HuH-7 (cell line): ENCODE measurements at regions not wholly inside any gene's neighbourhood (a gene's known extent, or its start where the extent isn't known, plus 50 kb on each side); places are given as distances from the start of the nearest gene placed in this dataset.
"Not testable (repeated sequence)": the region's sequence is repeated elsewhere in the genome, so short reads cannot be mapped to it uniquely, and the experiment has no call there.

Experiments
- DNase-seq: peaks from one replicate; pipeline ENCODE4 v3.0.0; 2011; ENCODE audit warnings: low spot score

DNA sequence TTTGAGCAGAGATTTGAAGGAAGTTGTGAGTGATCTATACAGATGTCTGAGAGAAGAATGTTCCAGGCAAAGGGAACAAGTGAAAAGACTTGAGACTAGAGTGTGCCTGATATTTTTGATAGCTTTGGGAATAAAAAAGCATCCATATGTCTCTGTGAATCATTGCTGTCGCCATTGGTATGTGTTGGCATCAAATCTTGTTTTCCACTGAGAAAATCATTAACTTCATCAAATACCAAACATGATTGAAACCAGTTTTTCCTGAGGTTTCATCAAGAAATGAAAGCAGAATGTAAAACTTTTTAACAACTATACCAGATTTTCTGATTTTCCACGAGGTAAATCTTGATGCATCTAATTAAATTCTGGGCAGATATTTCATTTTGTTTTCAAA, 862.6 kb downstream of the DIAPH3 start:
- DNase-seq: no peak

DNA sequence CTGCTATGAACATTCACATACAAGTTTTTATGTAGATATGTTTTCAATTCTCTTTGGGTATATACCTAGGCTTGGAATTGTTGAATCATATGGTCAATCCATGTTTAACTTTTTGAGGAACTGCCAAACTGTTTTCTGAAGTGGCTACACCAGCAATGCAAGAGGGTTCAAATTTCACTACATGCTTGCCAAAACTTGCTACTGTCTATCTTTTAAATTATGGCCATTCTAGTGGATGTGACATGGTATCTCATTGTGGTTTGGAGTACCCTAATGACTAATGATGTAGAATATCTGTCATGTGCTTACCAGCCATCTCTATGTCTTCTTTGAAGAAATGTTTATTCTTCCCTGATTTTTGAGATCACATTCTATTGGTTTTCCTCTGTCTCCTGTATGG, 860.3 kb downstream of the DIAPH3 start:
- DNase-seq: no peak

DNA sequence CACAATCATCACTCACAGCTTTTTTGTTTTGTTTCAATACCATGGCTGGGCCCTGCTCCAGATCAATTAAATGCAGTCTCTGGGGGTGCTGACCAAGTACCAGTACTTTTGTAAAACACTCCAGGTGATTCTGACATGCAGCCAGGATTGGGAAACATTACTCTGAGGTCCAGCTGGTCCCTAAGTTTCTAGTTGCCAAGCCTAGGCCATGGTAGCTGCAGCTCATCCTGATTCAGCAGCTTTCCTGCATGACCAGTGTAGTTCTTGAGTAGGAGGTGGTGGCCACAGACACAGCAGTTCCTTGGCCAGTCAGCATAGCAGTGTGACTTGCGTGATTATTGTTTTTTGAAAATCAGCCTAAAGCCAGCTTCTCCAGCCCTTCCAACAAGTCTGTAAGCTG, 859.1 kb downstream of the DIAPH3 start:
- DNase-seq: no peak

DNA sequence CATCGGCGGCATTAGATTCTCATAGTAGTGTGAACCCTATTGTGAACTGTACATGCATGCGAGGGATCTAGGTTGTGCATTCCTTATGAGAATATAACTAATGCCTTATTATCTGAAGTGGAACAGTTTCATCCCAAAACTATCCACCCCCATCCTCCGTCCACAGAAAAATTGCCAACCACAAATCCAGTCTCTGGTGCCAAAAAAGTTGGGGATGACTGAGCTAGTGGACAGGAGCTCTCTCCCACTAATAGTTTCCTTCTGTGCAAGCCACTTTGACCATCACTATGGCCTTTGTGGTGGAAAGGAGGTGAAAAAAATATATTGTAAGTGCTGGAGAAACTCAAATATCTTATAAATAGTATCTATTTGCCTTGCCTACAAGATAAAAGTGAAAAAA, 857.8 kb downstream of the DIAPH3 start:
- no peak for DNase-seq

DNA sequence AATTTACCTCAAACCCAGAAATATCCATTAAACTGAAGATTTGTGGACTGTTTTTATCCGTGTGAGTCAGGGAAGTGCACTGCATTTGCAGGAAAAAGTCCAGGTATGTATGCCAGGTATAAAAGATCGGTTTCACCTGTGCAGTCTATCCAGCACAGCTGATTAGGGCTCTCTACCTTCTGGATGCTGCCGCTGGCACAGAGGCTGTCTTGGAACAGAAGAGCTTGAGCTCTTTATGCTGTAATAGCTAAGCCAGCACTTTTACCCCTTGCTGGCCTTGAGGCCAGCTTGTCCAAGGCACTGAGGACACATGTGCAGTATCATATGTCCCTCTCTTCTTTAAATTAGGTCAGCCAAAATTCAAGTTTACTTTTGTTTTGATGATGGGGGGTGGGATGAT, 851.0 kb downstream of the DIAPH3 start:
- no peak for DNase-seq

DNA sequence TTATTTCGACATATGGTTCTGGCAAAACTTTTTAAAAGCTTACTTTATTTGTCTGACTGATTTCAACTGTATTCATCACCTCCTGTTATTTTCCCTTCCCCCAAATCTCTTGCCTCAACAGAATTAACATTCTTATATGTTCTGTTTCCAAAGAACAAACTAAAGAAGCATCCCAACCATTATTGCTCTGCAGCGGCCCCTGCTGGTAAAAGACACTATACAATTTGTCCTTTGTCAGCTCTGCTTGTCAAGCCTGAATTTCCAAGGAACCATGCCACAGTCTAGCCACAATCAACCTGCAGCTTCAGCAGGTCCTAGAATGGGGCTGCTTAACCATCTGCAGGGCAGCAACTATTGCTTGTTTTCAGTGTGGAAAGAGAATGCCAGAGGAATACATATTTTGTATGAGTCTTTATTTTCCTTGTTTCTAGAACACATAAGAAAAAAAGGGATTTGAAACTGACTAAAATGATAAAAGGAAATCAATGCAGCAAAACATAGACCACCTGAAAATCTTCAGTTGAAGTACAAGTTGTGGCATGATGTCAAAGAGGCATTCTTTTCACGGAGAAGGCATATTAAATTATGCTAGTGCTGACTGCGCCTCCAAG, 845.3 kb downstream of the DIAPH3 start:
- DNase-seq: peak; percentile 10

DNA sequence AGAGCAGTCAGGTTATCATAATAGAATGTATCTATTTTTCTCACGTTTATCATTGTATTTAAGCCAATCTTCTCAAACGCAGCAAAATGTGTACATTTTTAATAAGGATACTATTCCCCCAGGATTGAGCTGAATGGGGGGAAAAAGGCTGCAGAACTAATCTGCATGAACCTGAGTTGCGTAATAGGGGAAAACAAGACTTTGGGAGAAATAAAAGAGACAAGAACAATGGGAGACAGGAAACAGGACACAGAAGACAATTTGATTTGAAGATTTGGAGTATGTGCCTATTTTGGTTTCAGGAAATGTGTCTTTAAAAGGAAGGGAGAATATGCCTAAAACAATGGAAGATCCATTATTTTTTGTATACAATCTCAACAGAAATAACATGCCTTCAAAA, 844.5 kb downstream of the DIAPH3 start:
- no peak for DNase-seq

DNA sequence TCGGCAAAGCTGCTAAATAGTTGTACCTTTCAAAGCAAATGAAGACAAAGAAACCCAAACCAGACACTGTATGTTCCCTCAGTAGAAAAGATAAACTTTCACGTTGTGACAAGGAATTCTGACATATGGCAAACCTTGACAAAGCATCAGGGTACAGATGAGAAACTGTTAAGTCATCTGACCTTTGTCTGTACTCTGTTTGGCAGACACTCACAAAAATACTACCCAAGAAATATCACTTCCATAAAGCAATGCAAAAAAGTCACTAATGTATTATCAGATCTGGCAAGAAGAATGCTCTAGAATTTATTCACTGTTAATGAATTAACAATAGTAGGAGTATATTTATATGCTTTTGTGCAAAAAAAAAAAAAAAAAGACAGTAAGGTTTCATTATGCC, 843.7 kb downstream of the DIAPH3 start:
- DNase-seq: no peak

DNA sequence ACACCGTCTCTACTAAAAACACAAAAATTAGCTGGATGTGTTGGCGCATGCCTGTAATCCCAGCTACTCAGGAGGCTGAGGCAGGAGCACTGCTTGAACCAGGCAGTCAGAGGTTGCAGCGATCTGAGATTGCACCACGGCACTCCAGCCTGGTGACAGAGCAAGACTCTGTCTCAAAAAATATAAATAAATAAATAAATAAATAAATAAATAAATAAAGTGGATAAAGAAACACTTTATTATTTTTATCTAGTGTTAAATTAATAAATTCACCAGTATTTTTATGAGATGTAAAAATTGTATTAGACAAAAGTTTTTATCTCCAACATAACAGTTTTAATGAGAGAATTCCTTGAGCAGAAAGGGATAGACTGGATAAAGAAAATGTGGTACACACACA, 839.3 kb downstream of the DIAPH3 start:
- not testable (repeated sequence) for DNase-seq

DNA sequence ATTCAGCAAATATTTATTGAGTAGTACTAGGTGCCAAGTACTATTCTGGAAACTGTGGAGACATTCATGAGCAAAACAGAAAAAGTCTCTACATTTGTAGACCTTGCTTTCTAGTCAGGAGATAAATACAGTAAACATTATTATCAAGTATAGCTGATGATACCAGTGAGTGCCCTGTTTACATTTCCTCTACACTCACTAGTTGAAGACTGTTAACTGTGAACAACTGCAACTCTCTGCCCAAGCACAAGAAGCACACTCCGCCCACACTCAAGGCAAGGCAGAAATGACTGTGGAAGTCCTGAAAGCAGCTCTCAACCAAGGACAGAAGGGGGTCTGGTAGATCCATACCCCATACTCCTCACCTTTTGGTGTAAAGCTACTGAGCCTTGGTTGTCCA, 837.0 kb downstream of the DIAPH3 start:
- DNase-seq: no peak

DNA sequence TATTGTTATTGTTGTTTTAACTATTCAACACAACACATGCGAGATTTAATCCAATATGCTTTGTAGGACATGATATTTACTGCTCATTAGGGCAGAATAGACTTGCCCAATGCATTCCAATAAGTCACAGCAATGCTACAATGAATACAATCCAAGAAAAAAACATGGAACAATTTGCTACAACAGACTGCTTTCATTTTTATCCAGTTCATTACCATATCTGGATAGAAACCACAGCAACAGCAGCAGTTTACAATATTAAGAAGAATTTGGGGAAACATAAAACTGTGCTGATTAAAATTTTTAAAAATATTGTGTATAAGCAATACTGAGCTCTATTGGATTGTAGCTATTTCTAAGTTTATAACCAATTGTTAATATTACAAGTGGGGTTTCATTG, 833.0 kb downstream of the DIAPH3 start:
- no peak for DNase-seq

DNA sequence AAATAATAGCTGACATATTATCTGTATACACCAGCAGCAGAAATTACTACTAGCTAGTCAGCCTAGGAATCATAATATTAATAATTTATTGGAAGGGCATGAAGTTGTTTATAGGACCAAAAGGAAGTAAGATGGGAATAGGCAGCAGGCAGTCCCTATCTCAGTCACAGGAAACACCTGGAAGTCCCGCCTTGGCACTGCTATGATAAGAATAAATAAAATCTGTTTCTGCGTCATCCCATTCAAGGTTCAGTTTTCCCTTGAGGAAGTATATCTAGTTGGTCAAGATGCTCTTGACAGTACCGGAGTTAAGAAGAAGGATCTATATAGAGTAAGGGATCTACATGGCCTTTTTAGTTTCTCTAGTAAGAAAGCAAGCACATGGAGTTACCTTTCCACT, 830.8 kb downstream of the DIAPH3 start:
- no peak for DNase-seq

DNA sequence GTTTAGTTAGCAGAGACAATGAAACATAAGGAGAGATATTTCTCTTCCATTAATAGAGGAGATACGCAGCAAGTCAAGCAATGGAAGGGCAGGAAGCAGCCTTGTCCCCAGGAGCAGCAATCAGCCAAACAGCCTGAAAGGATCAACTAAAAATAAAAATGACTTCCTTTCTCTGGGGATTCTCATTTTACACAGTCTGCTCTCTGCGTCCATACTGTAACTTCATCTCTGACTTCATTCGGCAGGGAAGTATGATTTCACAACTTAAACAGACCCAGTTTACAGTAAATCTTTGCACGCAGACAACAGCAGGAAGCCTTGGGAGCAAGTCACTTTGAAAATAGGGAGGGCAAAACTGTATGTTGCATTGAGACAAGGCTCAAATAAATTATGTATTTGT, 826.7 kb downstream of the DIAPH3 start:
- DNase-seq: no peak

DNA sequence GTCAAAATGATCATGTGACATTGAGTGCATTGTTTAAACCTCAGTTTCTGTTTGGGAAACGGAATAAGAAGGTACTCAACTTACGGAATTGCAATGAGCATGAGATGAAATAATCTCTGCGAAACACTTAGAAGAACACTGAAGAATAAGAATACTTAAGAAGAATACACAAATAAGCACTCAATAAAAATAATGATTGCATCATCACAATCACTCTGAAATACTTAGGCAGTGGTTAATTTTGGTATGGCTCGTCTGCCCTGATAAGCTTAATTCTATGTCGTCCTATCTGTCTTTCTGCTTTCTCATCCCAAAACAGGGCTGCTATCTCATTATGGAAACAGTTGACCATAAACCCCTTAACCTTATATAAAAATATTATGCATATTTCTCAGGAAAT, 823.6 kb downstream of the DIAPH3 start:
- no peak for DNase-seq

DNA sequence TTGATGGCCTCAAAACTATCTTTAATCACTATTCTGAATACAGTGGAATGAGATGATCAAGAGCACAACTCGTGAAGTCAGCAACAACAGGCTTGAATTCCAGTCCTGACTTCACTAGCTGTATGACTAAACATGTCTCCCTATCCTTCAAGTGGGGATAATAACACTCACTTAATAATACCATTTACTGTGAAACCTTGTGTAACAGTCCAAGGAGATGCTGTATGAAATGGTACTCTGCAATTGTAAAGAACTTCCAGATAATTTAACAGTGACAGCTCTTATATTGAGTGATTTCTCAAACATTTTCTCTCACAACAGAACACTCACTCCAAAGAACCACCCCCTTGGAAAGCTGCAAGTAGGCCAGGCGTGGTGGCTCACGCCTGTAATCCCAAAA, 823.1 kb downstream of the DIAPH3 start:
- no peak for DNase-seq

DNA sequence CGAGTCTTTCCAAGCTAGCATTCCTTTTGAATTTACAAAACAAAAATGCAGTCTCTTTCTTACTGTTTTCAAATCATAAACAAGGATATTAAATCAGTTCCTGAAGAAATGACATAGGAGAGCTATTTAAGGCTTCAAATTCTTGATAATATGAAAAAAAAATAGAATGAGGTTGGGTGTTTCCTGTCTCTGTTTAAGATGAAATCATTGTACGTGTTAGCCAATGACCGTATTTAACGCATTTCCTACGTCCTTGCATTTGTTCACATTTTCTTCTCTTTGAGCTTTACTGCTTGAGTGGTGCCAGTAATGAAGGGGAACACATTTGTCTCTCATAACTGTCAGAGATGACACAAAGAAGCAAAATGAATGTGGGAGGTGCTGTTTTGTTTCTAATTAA, 821.3 kb downstream of the DIAPH3 start:
- DNase-seq: no peak

DNA sequence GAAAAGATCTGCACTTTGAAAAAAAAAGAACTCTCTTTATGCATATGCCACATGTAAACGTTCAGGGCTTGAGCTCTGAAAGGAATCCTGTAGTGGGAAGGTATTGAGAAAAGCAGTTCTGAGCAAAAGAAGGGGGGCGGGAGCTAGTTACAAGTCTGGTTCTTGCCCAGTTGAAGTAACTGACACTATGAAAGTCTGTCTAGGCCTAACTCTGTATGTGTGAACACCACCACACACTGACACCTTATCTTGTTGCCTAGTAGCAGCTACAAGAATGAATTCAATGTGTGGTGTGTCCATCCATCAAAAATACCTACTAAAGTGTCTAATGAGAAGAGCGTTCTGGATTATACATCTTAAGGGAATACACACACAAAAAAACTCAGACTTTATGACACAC, 820.6 kb downstream of the DIAPH3 start:
- no peak for DNase-seq

DNA sequence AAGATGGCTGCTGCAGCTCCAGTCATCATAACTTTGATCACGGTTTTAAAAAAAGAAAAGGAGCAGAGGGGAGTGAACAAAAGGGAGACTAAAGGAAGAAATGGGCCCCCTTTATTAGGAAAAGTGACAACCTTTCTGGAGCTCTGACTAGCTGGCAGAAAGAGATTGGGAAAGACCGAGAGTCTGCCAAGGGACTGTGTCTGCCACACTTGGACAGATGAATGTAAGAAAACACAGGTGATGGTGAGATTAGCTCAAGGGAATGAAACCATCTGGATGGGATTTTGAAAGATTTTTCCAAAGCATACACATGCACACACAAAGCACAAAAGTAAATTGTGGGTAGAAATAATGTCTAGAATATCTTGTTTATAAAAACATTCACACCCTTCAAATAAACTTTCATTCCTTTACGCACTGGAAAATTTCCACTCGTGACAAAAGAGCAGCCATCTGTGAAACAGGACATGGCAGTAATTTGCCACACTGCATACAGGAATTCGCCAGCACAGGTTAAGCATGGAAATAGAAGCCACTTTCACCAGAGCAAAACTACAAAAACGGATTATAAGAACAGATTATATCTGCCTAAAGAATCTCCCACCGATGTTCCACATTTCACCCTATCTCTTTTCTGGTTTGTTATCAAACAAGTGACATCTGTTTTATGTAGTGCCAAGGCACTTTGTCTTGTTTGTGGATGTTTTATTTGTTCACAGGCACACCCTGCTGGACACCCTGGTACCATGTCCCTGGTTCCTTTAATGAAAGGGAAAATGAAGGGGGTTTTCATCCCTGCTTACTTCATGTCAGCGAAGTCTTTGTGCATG, 819.5 kb downstream of the DIAPH3 start:
- DNase-seq: no peak

DNA sequence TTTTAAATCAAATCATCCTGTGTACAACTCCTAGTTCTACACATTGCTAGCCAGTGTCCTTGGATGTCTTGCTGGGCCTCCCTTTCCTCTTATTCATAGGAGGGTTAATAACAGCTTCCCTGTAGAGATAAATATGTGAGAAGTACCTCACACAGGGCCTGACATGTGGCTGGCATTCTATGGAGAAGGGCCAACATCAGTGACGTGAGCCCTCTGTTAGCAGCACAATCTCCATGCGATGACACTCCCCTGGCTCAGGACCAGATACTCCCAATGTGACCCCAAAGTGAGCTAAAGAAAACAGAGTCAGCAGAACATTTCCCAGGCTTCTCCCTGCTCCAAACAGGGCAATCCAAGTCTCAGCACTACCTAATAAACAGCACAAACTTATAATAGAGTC, 818.4 kb downstream of the DIAPH3 start:
- no peak for DNase-seq

DNA sequence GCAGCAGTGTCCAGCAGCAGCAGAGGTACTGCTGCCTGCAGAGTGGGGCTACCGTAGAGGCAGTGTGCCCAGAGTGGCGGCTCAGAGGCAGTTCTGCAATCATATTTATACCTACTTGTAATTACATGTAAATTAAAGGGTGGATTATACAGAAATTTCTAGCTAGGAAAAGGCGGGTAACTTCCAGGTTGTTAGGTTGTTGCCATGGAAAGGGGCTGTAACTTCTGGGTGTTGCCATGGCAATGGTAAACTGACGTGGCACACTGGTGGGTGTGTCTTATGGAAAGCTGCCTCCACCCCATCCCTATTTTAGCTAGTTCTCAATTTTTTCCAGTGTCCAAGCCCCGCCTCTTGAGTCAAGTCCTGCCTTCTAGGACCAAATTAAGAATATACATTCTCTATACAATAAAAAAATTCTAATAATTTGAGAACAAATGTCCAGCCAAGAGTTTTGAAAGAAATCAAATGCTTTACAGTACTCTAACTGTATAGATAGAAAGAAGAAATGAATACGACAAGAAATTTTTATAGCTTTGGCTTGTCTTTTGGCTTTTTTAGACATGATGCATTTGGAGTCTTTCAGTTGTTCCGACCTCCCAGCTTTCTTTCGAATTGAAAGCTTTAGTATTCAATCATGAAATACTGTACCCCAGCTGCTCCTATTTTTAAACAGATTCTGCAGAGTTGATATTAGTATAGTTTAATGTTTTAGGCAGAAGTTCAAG, 816.6 kb downstream of the DIAPH3 start:
- no peak for DNase-seq

DNA sequence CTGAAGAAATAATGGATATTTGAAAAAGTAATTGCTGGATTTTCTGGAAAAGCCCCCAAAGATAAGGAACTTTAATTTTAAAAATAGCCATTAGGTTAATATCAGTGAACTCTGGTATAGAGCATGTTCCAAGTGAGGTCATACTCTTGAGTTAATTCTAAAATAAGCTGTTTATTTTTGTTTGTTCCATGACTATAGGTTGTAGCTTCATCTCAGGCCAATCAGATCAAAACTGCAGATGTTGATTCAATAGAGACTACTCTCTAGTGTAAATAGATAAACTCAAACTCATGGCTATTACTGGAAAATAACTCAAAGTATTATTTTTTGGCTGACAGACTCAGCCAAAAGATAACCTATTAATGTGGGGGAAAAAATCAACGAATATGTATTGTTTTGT, 815.1 kb downstream of the DIAPH3 start:
- DNase-seq: no peak

DNA sequence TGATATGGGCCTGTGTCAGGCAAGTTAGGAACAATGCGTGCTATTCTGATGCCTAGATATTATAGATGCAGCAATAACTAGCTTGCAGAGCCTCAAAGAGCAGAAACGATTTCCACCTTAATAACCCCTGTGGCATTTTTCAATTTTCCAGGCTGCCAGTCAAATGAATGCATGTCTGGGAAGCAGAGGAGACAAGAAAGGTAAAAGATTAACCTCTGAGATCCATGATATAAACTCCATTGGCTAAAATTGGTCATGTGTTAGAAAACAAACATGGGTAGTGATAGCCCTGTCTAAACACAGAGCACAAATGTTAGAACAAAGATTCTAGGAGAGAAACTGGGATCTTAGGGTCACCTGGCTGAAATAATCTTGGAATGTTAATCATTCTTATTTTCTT, 811.1 kb downstream of the DIAPH3 start:
- peak; percentile 14 for DNase-seq

DNA sequence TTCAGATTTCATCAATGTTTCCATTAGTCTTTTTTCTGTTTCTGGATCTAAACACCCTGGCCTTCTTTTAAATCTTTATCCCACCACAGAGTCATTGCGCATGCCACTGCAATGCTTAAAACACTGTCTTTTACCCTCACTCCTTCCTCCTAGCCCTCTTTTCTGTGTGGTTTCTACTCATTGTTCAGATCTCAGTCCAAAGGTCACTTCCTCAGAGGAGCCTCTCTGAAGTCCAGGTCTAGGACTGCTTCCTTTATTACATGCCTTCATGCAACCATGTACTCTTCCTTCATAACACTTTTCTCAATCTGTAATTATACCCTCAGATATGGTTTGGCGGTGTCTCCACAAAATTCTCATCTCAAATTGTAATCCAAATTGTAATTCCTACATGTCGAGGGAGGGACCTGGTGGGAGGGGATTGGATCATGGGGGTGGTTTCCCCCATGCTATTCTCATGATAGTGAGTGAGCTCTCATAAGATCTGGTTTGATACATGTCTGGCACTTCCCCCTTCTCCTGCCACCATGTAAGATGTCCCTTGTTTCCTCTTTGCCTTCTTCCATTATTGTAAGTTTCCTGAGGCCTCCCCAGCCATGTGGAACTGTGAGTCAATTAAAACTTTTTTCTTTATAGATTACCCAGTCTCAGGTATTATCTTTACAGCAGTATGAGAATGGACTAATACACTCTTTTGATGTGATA, 808.9 kb downstream of the DIAPH3 start:
- no peak for DNase-seq
